PC-3 (cell line): ENCODE measurements at regions not wholly inside any gene's neighbourhood (a gene's known extent, or its start where the extent isn't known, plus 50 kb on each side); places are given as distances from the start of the nearest gene placed in this dataset.

Experiments
- ATAC-seq: fragments of 200-7000 bp; cut with Tn5 transposase; 2 replicates; pipeline ENCODE4 v1.9.1; 2020; ENCODE audit warnings: mild to moderate bottlenecking, moderate library complexity
- BruUV-seq: library from RNA; stranded (reverse); fragments of 400-500 nt; replicated peaks from 2 replicates; lab custom pipeline; 2021; lab: Mats Ljungman, UMichigan
- CTCF ChIA-PET: fragments of 300-600 bp; sonication (Branson Sonifier 250); formaldehyde crosslinking; loops from one replicate; lab custom pipeline; 2022; ENCODE audit warnings: antibody characterized with exemption; lab: Charles Lee
- POLR2A ChIA-PET: fragments of 300-600 bp; sonication (Branson Sonifier 250); formaldehyde crosslinking; loops from one replicate; lab custom pipeline; 2022; ENCODE audit warnings: antibody characterized with exemption; ENCODE audit not compliant: unreplicated experiment; lab: Charles Lee
- DNase-seq: peaks from one replicate; pipeline ENCODE4 v3.0.0-alpha.2; 2015
- H2AFZ ChIP-seq: fragments of 300-600 bp; sonication (generic); 2 replicates; pipeline ENCODE4 v1.6.0; 2016; ENCODE audit warnings: antibody characterized with exemption, low read length
- H3F3A ChIP-seq: fragments of 300-600 bp; sonication (generic); one replicate; pipeline ENCODE4 v1.6.0; 2017; ENCODE audit warnings: antibody characterized with exemption, low read length, control low read depth, mild to moderate bottlenecking; ENCODE audit not compliant: unreplicated experiment
- H3K27ac ChIP-seq: fragments of 300-600 bp; sonication (generic); 2 replicates; pipeline ENCODE4 v1.5.1; 2016; ENCODE audit warnings: mild to moderate bottlenecking, low read length
- H3K27me3 ChIP-seq: fragments of 300-600 bp; sonication (generic); 2 replicates; pipeline ENCODE4 v1.6.1; 2016; ENCODE audit warnings: low read length, mixed read lengths
- H3K36me3 ChIP-seq: fragments of 300-600 bp; sonication (generic); 2 replicates; pipeline ENCODE4 v1.6.1; 2016; ENCODE audit warnings: low read depth, mixed run types, low read length, mixed read lengths
- H3K4me1 ChIP-seq: fragments of 300-600 bp; sonication (generic); 2 replicates; pipeline ENCODE4 v1.5.1; 2016; ENCODE audit warnings: low read length; ENCODE audit not compliant: insufficient read depth
- H3K4me2 ChIP-seq: fragments of 300-600 bp; sonication (generic); 2 replicates; pipeline ENCODE4 v1.6.0; 2016; ENCODE audit warnings: low read length
- H3K4me3 ChIP-seq: fragments of 300-600 bp; sonication (generic); 2 replicates; pipeline ENCODE4 v1.5.1; 2016; ENCODE audit warnings: mild to moderate bottlenecking, low read length, mixed read lengths
- H3K79me2 ChIP-seq: fragments of 300-600 bp; sonication (generic); 2 replicates; pipeline ENCODE4 v1.6.1; 2017; ENCODE audit warnings: low read length, mixed read lengths
- H3K9ac ChIP-seq: fragments of 300-600 bp; sonication (generic); 2 replicates; pipeline ENCODE4 v1.6.0; 2016; ENCODE audit warnings: mild to moderate bottlenecking, low read length
- H3K9me2 ChIP-seq: fragments of 300-600 bp; sonication (generic); replicated peaks from 2 replicates; pipeline ENCODE4 v1.6.1; 2016; ENCODE audit warnings: mixed run types, low read length, mixed read lengths
- H3K9me3 ChIP-seq: fragments of 300-600 bp; sonication (generic); 2 replicates; pipeline ENCODE4 v1.6.1; 2016; ENCODE audit warnings: low read length, mixed read lengths
- H4K20me1 ChIP-seq: fragments of 300-600 bp; sonication (generic); 2 replicates; pipeline ENCODE4 v1.6.1; 2016; ENCODE audit warnings: low read length, mixed read lengths
- CTCF ChIP-seq: fragments of 300-600 bp; sonication (generic); conservative IDR thresholded peaks from 2 replicates; pipeline ENCODE4 v1.5.1; 2017; ENCODE audit warnings: antibody characterized with exemption, low read depth, mild to moderate bottlenecking, low read length
- EZH2 ChIP-seq: fragments of 300-600 bp; sonication (generic); IDR thresholded peaks from one replicate; pipeline ENCODE4 v1.6.1; 2017; ENCODE audit warnings: antibody characterized with exemption, mild to moderate bottlenecking, low read length; ENCODE audit not compliant: unreplicated experiment
- EZH2phosphoT487 ChIP-seq: fragments of 300-600 bp; sonication (generic); IDR thresholded peaks from 2 replicates; pipeline ENCODE4 v1.6.1; 2018; ENCODE audit warnings: mild to moderate bottlenecking, antibody characterized with exemption, low read length, borderline replicate concordance
- intact Hi-C: fragments of 100-400 bp; cut with micrococcal nuclease; formaldehyde crosslinking; loops from 2 replicates; pipeline ENCODE4 v1.9.0; 2023

GRCh38 chr15:37638116-37638515 lies 296.3 kb upstream of the TMCO5A start:
- POLR2A ChIA-PET, result no interaction called here
- Histone ChIP-seq H3K36me3 (no peaks in the 10 kb centered on the region), H3K27me3 (peaks cover 43% of the 10 kb centered on the region), H3K27ac (no peak overlapping the region), H4K20me1 (no peaks in the 10 kb centered on the region), H3K9me3 (no peaks in the 10 kb centered on the region), H2AFZ (no peak overlapping the region), H3K4me1 (no peaks in the 10 kb centered on the region), H3K4me2 (no peak overlapping the region), H3K79me2 (no peaks in the 10 kb centered on the region), H3F3A (no peaks in the 10 kb centered on the region), H3K9ac (no peak overlapping the region), H3K9me2 (no peaks in the 10 kb centered on the region), H3K4me3 (no peak overlapping the region)
- CTCF ChIA-PET, result no interaction called here
- DNase-seq, result no peak
- BruUV-seq, result no TSS peak
- intact Hi-C loops, result no loop called here
- TF ChIP-seq CTCF (no peak), EZH2 (no peak), EZH2phosphoT487 (no peak)
- ATAC-seq, result no peak

- Histone ChIP-seq H3K4me3 (no peak overlapping the region), H3K27ac (no peak overlapping the region), H3K9me2 (no peaks in the 10 kb centered on the region), H3K27me3 (peaks cover 43% of the 10 kb centered on the region), H3K9ac (no peak overlapping the region), H3K9me3 (no peaks in the 10 kb centered on the region), H2AFZ (no peak overlapping the region), H4K20me1 (no peaks in the 10 kb centered on the region), H3F3A (no peaks in the 10 kb centered on the region), H3K4me2 (no peak overlapping the region), H3K79me2 (no peaks in the 10 kb centered on the region), H3K36me3 (no peaks in the 10 kb centered on the region), H3K4me1 (no peaks in the 10 kb centered on the region)
- no peak for TF ChIP-seq EZH2phosphoT487
- no peak for TF ChIP-seq CTCF
- TF ChIP-seq EZH2, result no peak
- CTCF ChIA-PET, result no interaction called here
- POLR2A ChIA-PET, result no interaction called here
- ATAC-seq, result no peak
- intact Hi-C loops, result no loop called here
- DNase-seq, result no peak
- BruUV-seq, result no TSS peak
These were observed 295.7 kb upstream of the TMCO5A start for GRCh38 chr15:37638691-37639090.

- DNase-seq (no peak), ATAC-seq (no peak)
- no peak overlapping the region for H3K4me2 ChIP-seq
- H3K4me3 ChIP-seq, result no peak overlapping the region
- H2AFZ ChIP-seq, result no peak overlapping the region
- ChIA-PET CTCF (no interaction called here), POLR2A (no interaction called here)
- no peaks in the 10 kb centered on the region for H4K20me1 ChIP-seq
- no peaks in the 10 kb centered on the region for H3K36me3 ChIP-seq
- no peaks in the 10 kb centered on the region for H3F3A ChIP-seq
- no peaks in the 10 kb centered on the region for H3K27me3 ChIP-seq
- peaks cover 5% of the 10 kb centered on the region; the same call in 1 of the 2 replicates for H3K9me3 ChIP-seq
- no peak overlapping the region for H3K9ac ChIP-seq
- intact Hi-C loops, result no loop called here
- no peak overlapping the region for H3K27ac ChIP-seq
- no TSS peak for BruUV-seq
- H3K4me1 ChIP-seq, result no peaks in the 10 kb centered on the region
- H3K9me2 ChIP-seq, result no peaks in the 10 kb centered on the region
- no peaks in the 10 kb centered on the region for H3K79me2 ChIP-seq
- TF ChIP-seq EZH2, result no peak
- no peak for TF ChIP-seq EZH2phosphoT487
- no peak for TF ChIP-seq CTCF
These were observed 281.6 kb upstream of the TMCO5A start for GRCh38 chr15:37652646-37653417.
